Fibroblast of the aortic adventitia (primary cell): ENCODE measurements at regions not wholly inside any gene's neighbourhood (a gene's known extent, or its start where the extent isn't known, plus 50 kb on each side); places are given as distances from the start of the nearest gene placed in this dataset.

Experiments used
- DNase-seq: peaks from one replicate; pipeline ENCODE4 v3.0.0-alpha.2; 2010; ENCODE audit warnings: low read depth
- H3K4me3 ChIP-seq: 2 replicates; pipeline ENCODE4 v1.5.1; 2011; ENCODE audit warnings: low read depth, mild to moderate bottlenecking, control low read depth, low read length, moderate library complexity
- CTCF ChIP-seq: IDR thresholded peaks from 2 replicates; pipeline ENCODE4 v1.5.1; 2011; ENCODE audit warnings: mild to moderate bottlenecking, low read length, control low read depth, inconsistent platforms; ENCODE audit not compliant: insufficient read depth

- no peak for DNase-seq
- TF ChIP-seq CTCF: no peak
- H3K4me3 ChIP-seq: no peak overlapping the region
Observed at GRCh38 chr11:100459811-100460210, 227.3 kb upstream of the ARHGAP42 start.

- H3K4me3 ChIP-seq: no peak overlapping the region
Observed at GRCh38 chr11:100460426-100460825, 226.7 kb upstream of the ARHGAP42 start.

GRCh38 chr11:100467821-100468508 lies 219.1 kb upstream of the ARHGAP42 start:
- no peak for DNase-seq
- TF ChIP-seq CTCF: no peak
- no peak overlapping the region for H3K4me3 ChIP-seq

More at GRCh38 chr11:100460426-100460825, 226.7 kb upstream of the ARHGAP42 start:
- no peak for DNase-seq
- no peak for TF ChIP-seq CTCF

- no peak overlapping the region for H3K4me3 ChIP-seq
- DNase-seq: no peak
- no peak for TF ChIP-seq CTCF
Observed at GRCh38 chr11:100469835-100470234, 217.3 kb upstream of the ARHGAP42 start.

- no peak overlapping the region for H3K4me3 ChIP-seq
- no peak for TF ChIP-seq CTCF
- DNase-seq: no peak
Observed at GRCh38 chr11:100472727-100473389, 214.2 kb upstream of the ARHGAP42 start.

- H3K4me3 ChIP-seq: no peak overlapping the region
- no peak for TF ChIP-seq CTCF
- DNase-seq: no peak
Observed at GRCh38 chr11:100473390-100473740, 213.7 kb upstream of the ARHGAP42 start.
